ENCODE measurements at regions not wholly inside any gene's neighbourhood (a gene's known extent, or its start where the extent isn't known, plus 50 kb on each side); places are given as distances from the start of the nearest gene placed in this dataset.

DNA sequence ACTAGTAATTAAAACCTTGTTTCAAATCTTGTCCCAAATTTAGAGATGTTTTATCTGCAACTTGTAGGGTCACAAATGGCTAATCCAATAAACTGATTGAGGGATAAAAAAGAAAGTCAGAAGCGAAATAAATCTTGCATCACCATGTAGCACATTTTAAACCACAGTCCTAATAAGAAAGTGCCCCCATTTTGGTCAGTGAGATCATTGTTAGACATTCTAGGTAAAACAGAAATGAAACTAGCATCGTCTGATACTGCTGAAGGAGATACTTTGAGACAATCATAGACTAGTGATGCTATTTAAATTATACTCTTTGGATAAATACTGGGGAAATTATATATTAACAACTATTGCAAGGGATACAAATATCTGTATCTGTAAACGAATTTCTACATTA, 247.9 kb downstream of the AMY1C start:
- Histone ChIP-seq H3K9me2 (ENCODE audit: insufficient read depth) (no peaks in the 10 kb centered on the region), H3K4me1 (replicated peaks; ENCODE audit: insufficient read depth) (no peaks in the 10 kb centered on the region), H2AFZ (no peak overlapping the region), H3K4me2 (no peak overlapping the region), H3K27me3 (ENCODE audit: insufficient read depth, low read depth) (no peaks in the 10 kb centered on the region), H3K27ac (no peak overlapping the region), H3K4me3 (no peak overlapping the region), H4K20me1 (ENCODE audit: insufficient read depth) (no peaks in the 10 kb centered on the region), H3F3A (ENCODE audit: insufficient read depth, low read depth) (no peaks in the 10 kb centered on the region), H3K9me3 (ENCODE audit: insufficient read depth, low read depth) (no peaks in the 10 kb centered on the region; the same call in 1 of the 2 replicates), H3K36me3 (ENCODE audit: low read depth) (no peaks in the 10 kb centered on the region), H3K79me2 (ENCODE audit: low read depth) (no peaks in the 10 kb centered on the region)
- TF ChIP-seq, protein P1, sequence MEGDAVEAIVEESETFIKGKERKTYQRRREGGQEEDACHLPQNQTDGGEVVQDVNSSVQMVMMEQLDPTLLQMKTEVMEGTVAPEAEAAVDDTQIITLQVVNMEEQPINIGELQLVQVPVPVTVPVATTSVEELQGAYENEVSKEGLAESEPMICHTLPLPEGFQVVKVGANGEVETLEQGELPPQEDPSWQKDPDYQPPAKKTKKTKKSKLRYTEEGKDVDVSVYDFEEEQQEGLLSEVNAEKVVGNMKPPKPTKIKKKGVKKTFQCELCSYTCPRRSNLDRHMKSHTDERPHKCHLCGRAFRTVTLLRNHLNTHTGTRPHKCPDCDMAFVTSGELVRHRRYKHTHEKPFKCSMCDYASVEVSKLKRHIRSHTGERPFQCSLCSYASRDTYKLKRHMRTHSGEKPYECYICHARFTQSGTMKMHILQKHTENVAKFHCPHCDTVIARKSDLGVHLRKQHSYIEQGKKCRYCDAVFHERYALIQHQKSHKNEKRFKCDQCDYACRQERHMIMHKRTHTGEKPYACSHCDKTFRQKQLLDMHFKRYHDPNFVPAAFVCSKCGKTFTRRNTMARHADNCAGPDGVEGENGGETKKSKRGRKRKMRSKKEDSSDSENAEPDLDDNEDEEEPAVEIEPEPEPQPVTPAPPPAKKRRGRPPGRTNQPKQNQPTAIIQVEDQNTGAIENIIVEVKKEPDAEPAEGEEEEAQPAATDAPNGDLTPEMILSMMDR (conservative IDR thresholded peaks at IDR 0.05), result no peak
- no peak for TF ChIP-seq EZH2 (IDR thresholded peaks at IDR 0.05; ENCODE audit: low read depth)
- intact Hi-C loops (cut with micrococcal nuclease; ENCODE audit: unreplicated experiment), result no loop called here
- ChIA-PET POLR2A (ENCODE audit: unreplicated experiment) (no interaction called here), CTCF (no interaction called here)
- BruUV-seq (replicated peaks), result no TSS peak
- no peak for DNase-seq

DNA sequence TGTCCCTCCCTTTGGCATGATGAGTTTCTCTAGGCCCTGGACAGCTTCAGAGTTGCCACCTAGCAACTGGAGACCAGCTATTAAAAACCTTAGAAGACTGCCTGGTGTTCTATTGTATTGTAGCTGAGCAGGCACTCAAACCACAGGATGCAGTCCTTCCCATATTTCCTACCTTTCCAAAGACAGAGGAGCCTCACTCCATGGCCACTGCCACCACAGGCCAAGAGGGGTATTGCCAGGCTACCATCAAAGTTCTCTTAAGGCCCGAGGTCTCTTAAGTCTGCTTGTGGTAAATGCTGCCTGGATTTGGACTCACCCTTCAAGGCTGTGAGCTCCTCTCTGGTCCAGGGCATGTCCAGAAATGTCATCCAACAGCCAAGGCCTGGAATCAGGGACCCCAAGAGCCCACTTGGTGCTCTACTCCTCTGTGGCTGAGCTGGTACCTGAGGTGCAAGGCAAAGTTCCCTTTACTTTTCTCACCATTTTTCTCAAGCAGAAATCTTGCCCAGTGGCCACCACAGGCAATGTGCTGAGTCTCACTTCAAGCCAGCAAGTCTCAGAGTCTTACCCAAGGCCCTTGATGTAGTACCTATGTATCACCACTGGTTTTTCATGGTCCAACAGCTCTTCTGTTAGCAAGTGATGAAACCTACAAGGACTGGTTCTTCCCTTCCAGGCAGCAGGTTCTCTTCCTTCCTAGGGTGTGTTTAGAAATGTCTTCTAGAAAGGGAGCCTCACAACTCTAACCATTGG, 269.4 kb downstream of the AMY1C start:
- no peak for DNase-seq
- Histone ChIP-seq H4K20me1 (ENCODE audit: insufficient read depth) (no peaks in the 10 kb centered on the region), H3K36me3 (ENCODE audit: low read depth) (no peaks in the 10 kb centered on the region), H3K4me3 (no peak overlapping the region), H3K27me3 (ENCODE audit: insufficient read depth, low read depth) (no peaks in the 10 kb centered on the region), H3K9me3 (ENCODE audit: insufficient read depth, low read depth) (no peaks in the 10 kb centered on the region), H3K4me2 (no peak overlapping the region), H3F3A (ENCODE audit: insufficient read depth, low read depth) (no peaks in the 10 kb centered on the region), H3K4me1 (replicated peaks; ENCODE audit: insufficient read depth) (no peaks in the 10 kb centered on the region), H2AFZ (no peak overlapping the region), H3K79me2 (ENCODE audit: low read depth) (no peaks in the 10 kb centered on the region), H3K9me2 (ENCODE audit: insufficient read depth) (no peaks in the 10 kb centered on the region), H3K27ac (no peak overlapping the region)
- no peak for TF ChIP-seq EZH2 (IDR thresholded peaks at IDR 0.05; ENCODE audit: low read depth)
- TF ChIP-seq, protein P1 (conservative IDR thresholded peaks at IDR 0.05), result peak; percentile 24; the same call in 1 of the 2 replicates
- intact Hi-C loops (cut with micrococcal nuclease; ENCODE audit: unreplicated experiment), result no loop called here
- no TSS peak for BruUV-seq (replicated peaks)
- ChIA-PET POLR2A (ENCODE audit: unreplicated experiment) (no interaction called here), CTCF (no interaction called here)

- DNase-seq, result no peak
- H3K36me3 ChIP-seq (ENCODE audit: low read depth), result no peaks in the 10 kb centered on the region
- H3K4me1 ChIP-seq (replicated peaks; ENCODE audit: insufficient read depth), result no peaks in the 10 kb centered on the region
- H4K20me1 ChIP-seq (ENCODE audit: insufficient read depth), result no peaks in the 10 kb centered on the region
- H3K27ac ChIP-seq, result no peak overlapping the region
- H3K4me2 ChIP-seq, result no peak overlapping the region
- no peaks in the 10 kb centered on the region for H3K9me3 ChIP-seq (ENCODE audit: insufficient read depth, low read depth)
- no peaks in the 10 kb centered on the region for H3K9me2 ChIP-seq (ENCODE audit: insufficient read depth)
- H3K4me3 ChIP-seq, result no peak overlapping the region
- no TSS peak for BruUV-seq (replicated peaks)
- no peaks in the 10 kb centered on the region for H3K27me3 ChIP-seq (ENCODE audit: insufficient read depth, low read depth)
- CTCF ChIA-PET, result no interaction called here
- POLR2A ChIA-PET (ENCODE audit: unreplicated experiment), result no interaction called here
- H3K79me2 ChIP-seq (ENCODE audit: low read depth), result no peaks in the 10 kb centered on the region
- intact Hi-C loops (cut with micrococcal nuclease; ENCODE audit: unreplicated experiment), result no loop called here
- no peak for TF ChIP-seq EZH2 (IDR thresholded peaks at IDR 0.05; ENCODE audit: low read depth)
- TF ChIP-seq, protein P1 (conservative IDR thresholded peaks at IDR 0.05), result no peak
- no peaks in the 10 kb centered on the region for H3F3A ChIP-seq (ENCODE audit: insufficient read depth, low read depth)
- H2AFZ ChIP-seq, result no peak overlapping the region
Observed at GRCh38 chr1:104019675-104020049, 270.0 kb downstream of the AMY1C start.

All from PC-9 (cell line).